ENCODE measurements at regions not wholly inside any gene's neighbourhood (a gene's known extent, or its start where the extent isn't known, plus 50 kb on each side); places are given as distances from the start of the nearest gene placed in this dataset.

GRCh38 chr22:49382451-49382735 lies 445.3 kb downstream of the BRD1 start:
- ChIA-PET POLR2A (no interaction called here), CTCF (no interaction called here)
- DNase-seq (ENCODE audit: low read depth, low spot score) (no peak), ATAC-seq (no peak)
- TF ChIP-seq SIN3A (IDR thresholded peaks at IDR 0.05; ENCODE audit: borderline replicate concordance, insufficient read depth, low read depth, low read length) (no peak), CTCF (IDR thresholded peaks at IDR 0.05) (no peak), TCF7L2 (IDR thresholded peaks at IDR 0.05; ENCODE audit: low read depth, low read length) (no peak), REST (IDR thresholded peaks at IDR 0.05; ENCODE audit: insufficient read depth in 1 of 2, low read depth in 2 of 2, low read length in 1 of 2) (no peak), POLR2AphosphoS5 (IDR thresholded peaks at IDR 0.05; ENCODE audit: low read depth, low read length) (no peak)
- no peak overlapping the region for H3K27ac ChIP-seq (ENCODE audit: low read length)
- intact Hi-C loops (cut with micrococcal nuclease; ENCODE audit: unreplicated experiment), result no loop called here
- H3K9me3 ChIP-seq (ENCODE audit: control insufficient read depth, insufficient read depth, low read depth, low read length), result no peaks in the 10 kb centered on the region; the same call in 1 of the 2 replicates
- no peaks in the 10 kb centered on the region for H3K27me3 ChIP-seq (ENCODE audit: control insufficient read depth, insufficient read depth, low read length)
- BruUV-seq (replicated peaks), result no TSS peak
- no peaks in the 10 kb centered on the region for H3K36me3 ChIP-seq (ENCODE audit: control insufficient read depth, insufficient read depth, low read length)
- in situ Hi-C loops (cut with HindIII; ENCODE audit: low pct_unique_long_range_greater_than_20kb, low sequenced_read_pairs), result no loop called here
- no peak overlapping the region for H3K4me3 ChIP-seq (ENCODE audit: low read depth in 2 of 2, low read length in 2 of 2)
- H3K4me1 ChIP-seq (ENCODE audit: control insufficient read depth, insufficient read depth, low read length), result no peaks in the 10 kb centered on the region

GRCh38 chr22:49381595-49382450 lies 445.9 kb downstream of the BRD1 start:
- no peaks in the 10 kb centered on the region; the same call in 1 of the 2 replicates for H3K9me3 ChIP-seq (ENCODE audit: control insufficient read depth, insufficient read depth, low read depth, low read length)
- no peak overlapping the region for H3K27ac ChIP-seq (ENCODE audit: low read length)
- no peaks in the 10 kb centered on the region for H3K36me3 ChIP-seq (ENCODE audit: control insufficient read depth, insufficient read depth, low read length)
- in situ Hi-C loops (cut with HindIII; ENCODE audit: low pct_unique_long_range_greater_than_20kb, low sequenced_read_pairs), result no loop called here
- H3K4me3 ChIP-seq (ENCODE audit: low read depth in 2 of 2, low read length in 2 of 2), result no peak overlapping the region
- H3K27me3 ChIP-seq (ENCODE audit: control insufficient read depth, insufficient read depth, low read length), result no peaks in the 10 kb centered on the region
- ATAC-seq (no peak), DNase-seq (ENCODE audit: low read depth, low spot score) (no peak)
- TF ChIP-seq TCF7L2 (IDR thresholded peaks at IDR 0.05; ENCODE audit: low read depth, low read length) (no peak), SIN3A (IDR thresholded peaks at IDR 0.05; ENCODE audit: borderline replicate concordance, insufficient read depth, low read depth, low read length) (no peak), REST (IDR thresholded peaks at IDR 0.05; ENCODE audit: insufficient read depth in 1 of 2, low read depth in 2 of 2, low read length in 1 of 2) (no peak), POLR2AphosphoS5 (IDR thresholded peaks at IDR 0.05; ENCODE audit: low read depth, low read length) (no peak), CTCF (IDR thresholded peaks at IDR 0.05) (no peak)
- no peaks in the 10 kb centered on the region for H3K4me1 ChIP-seq (ENCODE audit: control insufficient read depth, insufficient read depth, low read length)
- intact Hi-C loops (cut with micrococcal nuclease; ENCODE audit: unreplicated experiment), result no loop called here
- POLR2A ChIA-PET, result no interaction called here
- BruUV-seq (replicated peaks), result no TSS peak
- CTCF ChIA-PET, result no interaction called here

Measured in Panc1 (cell line).